Right atrium auricular region (tissue), 2 donors: ENCODE measurements at regions not wholly inside any gene's neighbourhood (a gene's known extent, or its start where the extent isn't known, plus 50 kb on each side); places are given as distances from the start of the nearest gene placed in this dataset.
A peak's percentile ranks its signal among the peaks of the same experiment; 100 is the strongest.

Source experiments
- DNase-seq: peaks from one replicate; pipeline ENCODE4 v3.0.0-alpha.2; 2019; ENCODE audit warnings: low spot score
- H3K27ac ChIP-seq, 2 donors: fragments of 200-600 bp; sonication (generic); 1 replicate in 1 of 2; 2 replicates in 1 of 2; pipeline ENCODE4 v1.5.1; 2016 to 2019
- H3K27me3 ChIP-seq, 2 donors: fragments of 200-600 bp; sonication (generic); one replicate each; pipeline versions ENCODE4 v1.5.1 to v1.6.0; 2017 to 2019
- H3K36me3 ChIP-seq: fragments of 200-600 bp; sonication (generic); one replicate; pipeline ENCODE4 v1.5.1; 2016
- H3K4me1 ChIP-seq, 2 donors: fragments of 200-600 bp; sonication (generic); one replicate each; pipeline versions ENCODE4 v1.5.1 to v1.6.0; 2017 to 2019
- H3K4me3 ChIP-seq, 2 donors: fragments of 200-600 bp; sonication (generic); 1 replicate in 1 of 2; 2 replicates in 1 of 2; pipeline ENCODE4 v1.5.1; 2017 to 2019; ENCODE audit warnings: mild to moderate bottlenecking in 1 of 2, moderate library complexity in 1 of 2
- H3K9me3 ChIP-seq, 2 donors: fragments of 200-600 bp; sonication (generic); one replicate each; pipeline ENCODE4 v1.5.1; 2019
- CTCF ChIP-seq, 2 donors: fragments of 200-600 bp; sonication (generic); IDR thresholded peaks; one replicate each; pipeline ENCODE4 v1.5.1; 2019; ENCODE audit warnings: antibody characterized with exemption in 2 of 2

GRCh38 chr3:69531576-69532546 lies 146.0 kb upstream of the FRMD4B start:
- Histone ChIP-seq H3K4me3 (no peak overlapping the region), H3K4me1 (peaks cover 0 to 28% of the 10 kb centered on the region in 2 donors), H3K9me3 (no peaks in the 10 kb centered on the region), H3K27ac (no peak overlapping the region), H3K27me3 (no peaks in the 10 kb centered on the region), H3K36me3 (no peaks in the 10 kb centered on the region)
- no peak for DNase-seq
- TF ChIP-seq CTCF (IDR thresholded peaks at IDR 0.05) = no peak

DNA sequence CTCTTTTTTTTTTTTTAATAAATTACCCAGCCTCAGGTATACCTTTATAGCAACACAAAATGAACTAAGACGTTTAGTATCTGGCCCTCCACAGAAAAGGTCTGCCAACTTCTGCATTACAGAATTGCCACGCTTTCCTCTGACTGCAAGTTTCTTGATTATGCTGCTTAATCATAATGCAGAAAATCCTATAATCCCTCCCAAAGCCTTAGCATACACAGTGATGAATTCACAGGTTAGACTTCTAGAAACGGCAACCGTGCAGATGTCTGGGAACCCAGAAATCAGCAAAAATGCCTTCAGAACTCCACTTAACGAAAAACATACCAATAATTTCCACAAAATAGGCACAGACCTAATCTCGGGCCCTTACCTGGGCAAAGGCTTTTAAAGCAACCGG lies 144.7 kb upstream of the FRMD4B start:
- Histone ChIP-seq H3K27ac (no peak overlapping the region), H3K9me3 (no peaks in the 10 kb centered on the region), H3K27me3 (no peaks in the 10 kb centered on the region), H3K36me3 (no peaks in the 10 kb centered on the region), H3K4me3 (no peak overlapping the region), H3K4me1 (peaks cover 0 to 40% of the 10 kb centered on the region in 2 donors)
- no peak for TF ChIP-seq CTCF (IDR thresholded peaks at IDR 0.05)
- DNase-seq = no peak

- TF ChIP-seq CTCF (IDR thresholded peaks at IDR 0.05) = no peak
- no peaks in the 10 kb centered on the region for H3K36me3 ChIP-seq
- H3K27ac ChIP-seq = peak overlapping the region; percentile 24 to 62
- H3K4me3 ChIP-seq = no peak overlapping the region
- H3K27me3 ChIP-seq = no peaks in the 10 kb centered on the region
- H3K9me3 ChIP-seq = no peaks in the 10 kb centered on the region
- DNase-seq = no peak
- H3K4me1 ChIP-seq = peaks cover 0 to 32% of the 10 kb centered on the region in 2 donors
These were observed 141.6 kb upstream of the FRMD4B start for GRCh38 chr3:69527498-69527897.

- DNase-seq = no peak
- no peak for TF ChIP-seq CTCF (IDR thresholded peaks at IDR 0.05)
- H3K27me3 ChIP-seq = no peaks in the 10 kb centered on the region
- no peak overlapping the region for H3K27ac ChIP-seq
- no peaks in the 10 kb centered on the region for H3K9me3 ChIP-seq
- H3K4me1 ChIP-seq = peaks cover 0 to 25% of the 10 kb centered on the region in 2 donors
- H3K36me3 ChIP-seq = no peaks in the 10 kb centered on the region
- H3K4me3 ChIP-seq = no peak overlapping the region
These were observed 138.9 kb upstream of the FRMD4B start for GRCh38 chr3:69524816-69525215.

GRCh38 chr3:69521286-69521685 lies 135.4 kb upstream of the FRMD4B start:
- TF ChIP-seq CTCF (IDR thresholded peaks at IDR 0.05) = no peak
- Histone ChIP-seq H3K27ac (no peak overlapping the region), H3K36me3 (no peaks in the 10 kb centered on the region), H3K4me1 (peaks cover 0 to 11% of the 10 kb centered on the region in 2 donors), H3K27me3 (no peaks in the 10 kb centered on the region), H3K4me3 (no peak overlapping the region), H3K9me3 (no peaks in the 10 kb centered on the region)
- no peak for DNase-seq
